Stromal cell of bone marrow (primary cell): ENCODE measurements at regions not wholly inside any gene's neighbourhood (a gene's known extent, or its start where the extent isn't known, plus 50 kb on each side); places are given as distances from the start of the nearest gene placed in this dataset.

Experiments used
- DNase-seq: peaks from one replicate; pipeline ENCODE4 v3.0.0-alpha.2; 2012; ENCODE audit warnings: low read depth

- DNase-seq: no peak
Measured at GRCh38 chr16:48438414-48438813, 53.2 kb upstream of the SIAH1 start.

- no peak for DNase-seq
Measured at GRCh38 chr16:48435906-48436305, 50.7 kb upstream of the SIAH1 start.

- no peak for DNase-seq
Measured at GRCh38 chr16:48435318-48435680, 50.1 kb upstream of the SIAH1 start.
